H1 (cell line): ENCODE measurements at regions not wholly inside any gene's neighbourhood (a gene's known extent, or its start where the extent isn't known, plus 50 kb on each side); places are given as distances from the start of the nearest gene placed in this dataset.

ENCODE experiments used
- CTCF ChIA-PET: fragments of 300-600 bp; sonication (Branson Sonifier 250); formaldehyde crosslinking; loops from one replicate; lab custom pipeline; 2021; ENCODE audit not compliant: partially characterized antibody; lab: Charles Lee
- POLR2A ChIA-PET: fragments of 300-600 bp; sonication (Branson Sonifier 250); formaldehyde crosslinking; loops from one replicate; lab custom pipeline; 2021; ENCODE audit warnings: inconsistent platforms; ENCODE audit not compliant: partially characterized antibody; lab: Charles Lee
- DNase-seq, 2 experiments: peaks; one replicate each; pipeline versions ENCODE4 v3.0.0 to v3.0.0-alpha.2; 2010 to 2022; ENCODE audit warnings: low spot score in 2 of 2, low read depth in 1 of 2, mixed read lengths in 1 of 2
- FAIRE-seq: peaks from 2 replicates; lab custom pipeline; 2011; peaks lifted over from hg19 to GRCh38; lab: Jason Lieb, UNC
- H2AFZ ChIP-seq: 2 replicates; pipeline ENCODE4 v1.8.1; 2012; ENCODE audit warnings: low read length, inconsistent platforms
- H2AK5ac ChIP-seq: 2 replicates; pipeline ENCODE4 v1.6.1; 2013; ENCODE audit warnings: low read depth, low read length
- H2BK120ac ChIP-seq: replicated peaks from 2 replicates; pipeline ENCODE3; 2013; ENCODE audit warnings: low read depth, low read length, inconsistent platforms
- H2BK12ac ChIP-seq: 2 replicates; pipeline ENCODE4 v1.6.1; 2013; ENCODE audit warnings: low read depth, low read length
- H2BK15ac ChIP-seq: 2 replicates; pipeline ENCODE4 v1.6.1; 2013; ENCODE audit warnings: low read length
- H2BK20ac ChIP-seq: 2 replicates; pipeline ENCODE4 v1.6.1; 2013; ENCODE audit warnings: low read length
- H2BK5ac ChIP-seq: 2 replicates; pipeline ENCODE4 v1.6.1; 2013; ENCODE audit warnings: low read depth, low read length
- H3K14ac ChIP-seq: 2 replicates; pipeline ENCODE4 v1.6.1; 2013; ENCODE audit warnings: inconsistent platforms; ENCODE audit not compliant: insufficient read length
- H3K18ac ChIP-seq: 2 replicates; pipeline ENCODE4 v1.6.1; 2013; ENCODE audit warnings: low read length; ENCODE audit errors: extremely low read depth
- H3K23ac ChIP-seq: 2 replicates; pipeline ENCODE4 v1.6.1; 2013; ENCODE audit warnings: inconsistent platforms; ENCODE audit not compliant: insufficient read length
- H3K23me2 ChIP-seq: 2 replicates; pipeline ENCODE4 v1.6.1; 2013; ENCODE audit warnings: low read depth, low read length
- H3K27ac ChIP-seq: 2 replicates; pipeline ENCODE4 v1.6.1; 2011; ENCODE audit warnings: low read depth, low read length, inconsistent platforms
- H3K27me3 ChIP-seq, 4 experiments: replicated peaks in 1 of 4; 1 replicate in 1 of 4; 2 replicates in 3 of 4; pipeline versions ENCODE4 v1.6.1 to v1.8.1; 2011 to 2013; ENCODE audit warnings: low read length in 3 of 4, mild to moderate bottlenecking in 3 of 4, inconsistent platforms in 2 of 4, mixed read lengths in 2 of 4, moderate library complexity in 1 of 4; ENCODE audit not compliant: control insufficient read depth in 3 of 4, insufficient read depth in 3 of 4; ENCODE audit errors: extremely low read depth in 1 of 4
- H3K36me3 ChIP-seq, 4 experiments: 2 replicates each; pipeline versions ENCODE4 v1.6.1 to v1.8.1; 2011 to 2013; ENCODE audit warnings: mild to moderate bottlenecking in 4 of 4, low read length in 3 of 4, moderate library complexity in 2 of 4, control low read depth in 1 of 4, inconsistent platforms in 1 of 4; ENCODE audit not compliant: insufficient read depth in 4 of 4, control insufficient read depth in 2 of 4
- H3K4ac ChIP-seq: replicated peaks from 2 replicates; pipeline ENCODE3; 2013; ENCODE audit warnings: low read length, low read depth, mixed read lengths, inconsistent platforms; ENCODE audit not compliant: insufficient read length
- H3K4me1 ChIP-seq, 4 experiments: replicated peaks in 1 of 4; 1 replicate in 1 of 4; 2 replicates in 3 of 4; pipeline versions ENCODE4 v1.6.1 to v1.8.1; 2011 to 2013; ENCODE audit warnings: low read length in 3 of 4, inconsistent platforms in 2 of 4, mixed read lengths in 1 of 4; ENCODE audit not compliant: insufficient read depth in 4 of 4, control insufficient read depth in 3 of 4
- H3K4me2 ChIP-seq, 2 experiments: 2 replicates each; pipeline versions ENCODE4 v1.6.1 to v1.8.1; 2011 to 2013; ENCODE audit warnings: low read depth in 2 of 2, low read length in 2 of 2, control low read depth in 1 of 2, inconsistent platforms in 1 of 2, mild to moderate bottlenecking in 1 of 2; ENCODE audit not compliant: insufficient read depth in 1 of 2
- H3K4me3 ChIP-seq, 4 experiments: fragments of 200-600, 300-600 bp in 1 of 4; sonication (generic), shearing (Covaris generic), sonication (Bioruptor Twin) in 1 of 4; 2 replicates each; pipeline versions ENCODE4 v1.5.1 to v1.8.1; 2011 to 2016; ENCODE audit warnings: low read length in 4 of 4, low read depth in 3 of 4, control low read depth in 2 of 4, inconsistent platforms in 2 of 4, mild to moderate bottlenecking in 2 of 4, mixed read lengths in 1 of 4, moderate library complexity in 1 of 4; ENCODE audit not compliant: insufficient read depth in 2 of 4; ENCODE audit errors: extremely low read depth in 1 of 4
- H3K56ac ChIP-seq: replicated peaks from 2 replicates; pipeline ENCODE3; 2013; ENCODE audit warnings: low read depth, mild to moderate bottlenecking, mixed read lengths, low read length, inconsistent platforms; ENCODE audit not compliant: insufficient read length
- H3K79me1 ChIP-seq: 2 replicates; pipeline ENCODE4 v1.6.1; 2013; ENCODE audit warnings: low read depth, low read length, control low read depth
- H3K79me2 ChIP-seq, 2 experiments: 2 replicates each; pipeline versions ENCODE4 v1.6.1 to v1.8.1; 2012 to 2013; ENCODE audit warnings: low read length in 2 of 2, mild to moderate bottlenecking in 2 of 2, inconsistent platforms in 1 of 2; ENCODE audit not compliant: insufficient read depth in 2 of 2, control insufficient read depth in 1 of 2
- H3K9ac ChIP-seq, 4 experiments: replicated peaks in 1 of 4; 1 replicate in 1 of 4; 2 replicates in 3 of 4; pipeline versions ENCODE4 v1.6.1 to v1.8.1; 2011 to 2013; ENCODE audit warnings: low read depth in 3 of 4, low read length in 3 of 4, control low read depth in 2 of 4, mild to moderate bottlenecking in 2 of 4, moderate library complexity in 2 of 4, inconsistent platforms in 1 of 4; ENCODE audit errors: extremely low read depth in 1 of 4
- H3K9me3 ChIP-seq, 2 experiments: 2 replicates each; pipeline versions ENCODE4 v1.6.1 to v1.8.1; 2012 to 2013; ENCODE audit warnings: mild to moderate bottlenecking in 2 of 2, moderate library complexity in 2 of 2, control low read depth in 1 of 2, inconsistent platforms in 1 of 2, low read depth in 1 of 2, low read length in 1 of 2, mixed read lengths in 1 of 2; ENCODE audit not compliant: insufficient read depth in 2 of 2
- H4K20me1 ChIP-seq, 2 experiments: replicated peaks in 1 of 2; 2 replicates each; pipeline versions ENCODE3 to v1.8.1; 2011 to 2013; ENCODE audit warnings: inconsistent platforms in 2 of 2, low read length in 2 of 2, mild to moderate bottlenecking in 1 of 2; ENCODE audit not compliant: insufficient read depth in 2 of 2, control insufficient read depth in 1 of 2
- H4K5ac ChIP-seq: 2 replicates; pipeline ENCODE4 v1.6.1; 2013; ENCODE audit warnings: low read length, low read depth, mixed read lengths, inconsistent platforms; ENCODE audit not compliant: insufficient read length
- H4K8ac ChIP-seq: 2 replicates; pipeline ENCODE4 v1.8.0; 2013; ENCODE audit warnings: mild to moderate bottlenecking, moderate library complexity, low read length, inconsistent platforms; ENCODE audit not compliant: insufficient read depth; ENCODE audit errors: extremely low read depth
- H4K91ac ChIP-seq: replicated peaks from 2 replicates; pipeline ENCODE3; 2013; ENCODE audit warnings: low read length, mixed read lengths, inconsistent platforms; ENCODE audit not compliant: insufficient read length
- TAF7 ChIP-seq: optimal IDR thresholded peaks from 2 replicates; pipeline ENCODE3; 2011; ENCODE audit warnings: low read depth, mild to moderate bottlenecking, inconsistent platforms, low read length, moderate library complexity, borderline replicate concordance
- TBP ChIP-seq: IDR thresholded peaks from 2 replicates; pipeline ENCODE4 v1.6.1; 2011; ENCODE audit warnings: low read depth, low read length, improper control_type of control experiment
- WGBS, 2 experiments: shearing (Covaris generic) in 1 of 2; methylation state at CpG; one replicate each; pipeline versions ENCODE4 v1.1.6 to v1.1.7; 2013 to 2015; ENCODE audit warnings: low lambda C conversion rate in 2 of 2, mixed read lengths in 2 of 2, inconsistent platforms in 1 of 2, low coverage in 1 of 2, missing lambda C conversion rate in 1 of 2; ENCODE audit not compliant: insufficient replicate concordance in 2 of 2, insufficient coverage in 1 of 2, insufficient read length in 1 of 2; ENCODE audit errors: extremely low coverage in 1 of 2, missing lambda C conversion rate in 1 of 2; 5-methylcytosine and 5-hydroxymethylcytosine counted together

- Histone ChIP-seq H2BK5ac (no peak overlapping the region), H4K8ac (no peak overlapping the region), H3K4me1 (peaks cover 0 to 3% (median 0%) of the 10 kb centered on the region in 4 experiments; a peak in 1 of 7 replicates), H4K91ac (no peak overlapping the region), H2BK20ac (no peak overlapping the region), H3K9me3 (no peaks in the 10 kb centered on the region), H3K79me2 (no peaks in the 10 kb centered on the region), H3K4me3 (no peak overlapping the region), H3K27me3 (no peaks in the 10 kb centered on the region), H4K5ac (no peak overlapping the region), H2AK5ac (no peak overlapping the region), H2BK120ac (no peak overlapping the region), H3K9ac (no peak overlapping the region), H3K23ac (no peak overlapping the region), H4K20me1 (no peaks in the 10 kb centered on the region), H2BK12ac (no peak overlapping the region), H2AFZ (no peak overlapping the region), H3K4ac (no peak overlapping the region), H3K23me2 (no peaks in the 10 kb centered on the region), H3K27ac (no peak overlapping the region), H3K36me3 (no peaks in the 10 kb centered on the region), H3K4me2 (no peak overlapping the region), H3K79me1 (no peaks in the 10 kb centered on the region), H2BK15ac (no peak overlapping the region), H3K14ac (no peak overlapping the region), H3K56ac (no peak overlapping the region), H3K18ac (no peak overlapping the region)
- FAIRE-seq (no peak), DNase-seq (no peak)
- CTCF ChIA-PET = interaction anchor here (3.3 kb wide), 1 partner anchor 9 kb away, joined by 13 read pairs; no protein-coding TSS in a partner anchor
- 83% methylated on average over 8 of the region's 8 CpGs; no CpG with 5 or more reads in 1 of the 2 experiments for WGBS, 2 experiments
- POLR2A ChIA-PET = no interaction called here
- TF ChIP-seq TBP = no peak
- no peak for TF ChIP-seq TAF7
Measured at GRCh38 chr16:54369861-54370260, 83.3 kb upstream of the IRX3 start.
